NOMO-1 treated with dmso at 0.1 percent for 144 hours (cell line): ENCODE measurements at regions not wholly inside any gene's neighbourhood (a gene's known extent, or its start where the extent isn't known, plus 50 kb on each side); places are given as distances from the start of the nearest gene placed in this dataset.

Source experiments
- DNase-seq: peaks from one replicate; lab custom pipeline; 2025; ENCODE audit not compliant: unreplicated experiment; lab: John Stamatoyannopoulos, UW

- no peak for DNase-seq
Measured at GRCh38 chr3:94179059-94179458, 116.2 kb downstream of the NSUN3 start.

GRCh38 chr3:94183551-94183950 lies 120.7 kb downstream of the NSUN3 start:
- DNase-seq = no peak

DNA sequence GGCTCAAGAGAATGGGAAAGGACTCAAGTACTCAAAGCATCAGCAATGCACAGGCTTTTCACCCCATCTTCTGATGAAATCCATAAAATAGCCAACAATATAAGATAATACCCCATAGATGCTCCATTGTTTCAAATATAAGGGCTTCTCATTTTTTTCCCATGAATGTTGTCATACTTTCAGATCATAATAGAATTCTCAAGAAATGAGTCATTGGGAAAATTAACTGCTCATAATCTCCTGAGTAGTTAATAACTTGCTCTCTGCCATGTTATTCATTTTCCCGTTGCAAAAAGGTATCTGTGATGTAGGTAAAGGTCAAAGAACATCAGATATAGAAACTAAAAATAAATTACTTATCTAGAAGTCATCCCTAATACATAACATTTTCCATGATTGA lies 121.9 kb downstream of the NSUN3 start:
- no peak for DNase-seq

GRCh38 chr3:94185753-94186152 lies 122.9 kb downstream of the NSUN3 start:
- no peak for DNase-seq

GRCh38 chr3:94187697-94188096 lies 124.8 kb downstream of the NSUN3 start:
- DNase-seq = no peak

DNA sequence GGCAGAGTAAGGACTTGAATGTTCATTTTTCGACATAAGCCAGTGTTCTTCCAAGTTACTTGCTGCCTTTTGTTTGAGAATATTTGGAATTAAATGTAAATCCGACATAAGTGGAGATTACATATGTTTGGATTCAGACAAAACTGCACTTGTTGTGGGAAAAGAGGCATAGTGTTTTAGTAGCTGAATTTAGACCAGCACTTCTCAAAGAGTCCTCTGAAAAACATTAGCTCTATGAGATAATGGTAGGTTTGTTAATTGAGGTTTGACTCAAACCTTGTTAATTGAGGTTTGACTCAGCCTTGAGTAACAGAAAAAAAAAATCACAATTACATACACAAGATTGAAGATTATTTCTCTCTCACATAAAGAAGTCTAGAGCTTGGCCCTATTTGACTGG lies 132.5 kb downstream of the NSUN3 start:
- no peak for DNase-seq

DNA sequence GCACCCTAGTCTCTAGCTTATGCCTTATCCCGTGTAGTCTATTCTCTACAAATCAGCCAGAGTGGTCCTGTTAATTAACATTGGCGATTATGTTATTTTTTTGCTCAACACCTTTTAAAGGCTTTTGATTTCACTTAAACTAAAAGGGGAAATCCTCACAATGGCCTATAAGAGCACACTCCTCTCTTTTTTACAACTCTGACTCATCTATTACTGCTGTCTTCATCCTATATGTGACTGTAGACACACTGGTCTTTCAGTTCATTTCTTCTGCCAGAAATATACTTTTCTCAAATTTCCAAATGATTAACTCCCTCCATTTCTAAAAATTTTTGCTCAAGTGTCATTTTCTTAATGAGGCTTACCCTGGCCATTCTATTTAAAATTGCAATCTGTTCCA lies 143.4 kb downstream of the NSUN3 start:
- no peak for DNase-seq

GRCh38 chr3:94210256-94210655 lies 147.4 kb downstream of the NSUN3 start:
- no peak for DNase-seq

DNA sequence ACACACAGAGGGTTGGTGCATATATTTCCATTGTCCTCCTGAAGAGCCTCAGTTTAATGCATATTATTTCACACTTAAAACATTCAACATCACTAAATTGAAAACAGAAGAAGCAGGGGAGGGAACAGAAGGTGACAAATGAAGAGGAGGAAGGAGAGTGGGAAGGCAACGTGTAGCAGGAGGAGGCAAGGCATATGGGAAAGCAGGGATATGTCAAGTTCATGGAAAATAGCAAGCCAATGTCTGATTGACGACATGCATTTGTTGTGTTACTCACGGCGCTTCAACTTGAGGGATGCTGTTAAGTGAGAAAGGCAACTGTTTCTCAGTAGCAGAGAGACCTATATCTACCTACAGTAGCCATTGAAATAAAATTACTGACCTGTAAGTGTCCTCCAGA lies 154.5 kb downstream of the NSUN3 start:
- DNase-seq = no peak

- no peak for DNase-seq
Measured at GRCh38 chr3:94220426-94220825, 157.6 kb downstream of the NSUN3 start.

GRCh38 chr3:94221829-94222228 lies 159.0 kb downstream of the NSUN3 start:
- DNase-seq = no peak

- DNase-seq = no peak
Measured at GRCh38 chr3:94225148-94225865, 162.4 kb downstream of the NSUN3 start.

GRCh38 chr3:94226078-94226477 lies 163.2 kb downstream of the NSUN3 start:
- DNase-seq = no peak

- no peak for DNase-seq
Measured at GRCh38 chr3:94232921-94233320, 170.1 kb downstream of the NSUN3 start.

- no peak for DNase-seq
Measured at GRCh38 chr3:94234177-94234788, 171.4 kb downstream of the NSUN3 start.

DNA sequence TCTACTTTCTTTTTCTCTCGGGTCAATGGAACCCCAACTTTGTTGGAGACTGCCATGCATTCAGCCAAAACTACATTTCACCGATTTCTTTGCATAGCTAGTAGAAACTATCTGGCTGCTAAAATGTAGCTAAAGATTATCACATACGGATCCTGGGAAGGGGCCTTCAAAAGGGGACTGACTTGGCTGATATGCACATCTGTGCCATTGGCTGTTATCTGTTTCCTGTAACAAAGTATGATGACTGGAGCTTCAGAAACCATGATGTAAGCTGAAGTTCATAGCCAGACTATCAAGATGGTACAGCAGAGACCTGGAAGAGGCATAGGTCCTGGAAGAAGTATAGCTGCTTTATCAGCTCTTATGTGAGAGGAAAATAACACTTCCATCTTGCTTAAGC lies 179.1 kb downstream of the NSUN3 start:
- DNase-seq = no peak

DNA sequence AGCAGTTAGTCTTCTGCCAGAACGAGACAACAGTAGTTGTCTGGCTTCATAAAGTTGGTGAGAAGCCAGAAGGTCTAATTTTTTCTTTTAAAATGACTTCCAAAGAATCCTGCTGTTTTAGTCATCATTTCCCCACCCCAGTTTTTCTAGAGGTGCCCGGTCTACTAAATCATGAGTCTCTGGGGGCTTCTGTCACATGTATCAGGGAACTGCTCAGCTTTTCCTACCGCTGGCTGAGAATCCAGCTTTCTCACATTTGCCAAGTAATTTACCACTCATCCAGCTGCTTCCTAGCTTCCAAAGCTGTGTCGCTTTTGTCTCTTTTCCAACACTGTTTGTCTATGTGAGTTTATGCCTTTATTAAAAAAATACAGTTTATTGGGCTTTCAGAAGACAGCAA lies 183.3 kb downstream of the NSUN3 start:
- DNase-seq = no peak

DNA sequence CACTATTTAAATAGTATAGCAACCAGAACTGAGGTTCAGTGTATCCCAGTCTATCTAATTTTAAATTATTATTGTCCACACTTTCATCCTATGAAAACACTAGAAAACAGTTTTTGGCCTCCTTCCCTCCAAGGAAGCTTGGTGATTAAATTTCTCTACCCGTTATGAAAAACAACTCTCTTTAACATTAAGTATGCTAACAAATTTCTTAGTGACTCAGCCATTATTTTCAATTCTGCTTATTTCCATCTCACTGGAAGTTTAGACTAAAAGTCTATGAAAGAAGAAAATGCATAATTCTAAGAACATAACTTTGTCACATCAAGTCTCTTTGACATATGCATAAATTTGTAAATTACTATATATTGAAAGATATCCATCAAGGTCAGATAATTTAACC lies 185.2 kb downstream of the NSUN3 start:
- DNase-seq = no peak

GRCh38 chr3:94249491-94250079 lies 186.7 kb downstream of the NSUN3 start:
- DNase-seq = no peak

DNA sequence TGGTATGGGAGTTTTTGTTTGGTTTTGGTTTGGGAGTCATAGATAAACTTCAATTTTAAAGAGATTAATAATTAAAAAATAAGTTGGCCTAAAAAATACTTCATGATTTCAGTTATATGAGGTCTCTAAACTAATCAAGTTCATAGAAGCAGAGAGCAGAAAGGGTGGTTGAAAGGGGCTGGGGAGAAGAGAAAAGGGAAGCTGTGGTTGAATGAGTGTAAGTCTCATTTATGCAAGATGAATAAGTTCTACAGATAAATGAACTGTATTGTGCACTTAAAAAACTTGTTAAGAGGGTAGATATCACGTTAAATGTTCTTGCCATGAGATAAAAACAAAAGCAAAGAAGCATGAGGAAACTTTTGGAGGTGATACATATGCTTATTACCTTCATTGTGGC lies 188.7 kb downstream of the NSUN3 start:
- no peak for DNase-seq

- no peak for DNase-seq
Measured at GRCh38 chr3:94252316-94252715, 189.5 kb downstream of the NSUN3 start.
